GM19240 (cell line): ENCODE measurements at regions not wholly inside any gene's neighbourhood (a gene's known extent, or its start where the extent isn't known, plus 50 kb on each side); places are given as distances from the start of the nearest gene placed in this dataset.

ENCODE experiments used
- DNase-seq: peaks from one replicate; pipeline ENCODE4 v3.0.0; 2011; ENCODE audit warnings: low spot score; ENCODE audit not compliant: insufficient read length

DNA sequence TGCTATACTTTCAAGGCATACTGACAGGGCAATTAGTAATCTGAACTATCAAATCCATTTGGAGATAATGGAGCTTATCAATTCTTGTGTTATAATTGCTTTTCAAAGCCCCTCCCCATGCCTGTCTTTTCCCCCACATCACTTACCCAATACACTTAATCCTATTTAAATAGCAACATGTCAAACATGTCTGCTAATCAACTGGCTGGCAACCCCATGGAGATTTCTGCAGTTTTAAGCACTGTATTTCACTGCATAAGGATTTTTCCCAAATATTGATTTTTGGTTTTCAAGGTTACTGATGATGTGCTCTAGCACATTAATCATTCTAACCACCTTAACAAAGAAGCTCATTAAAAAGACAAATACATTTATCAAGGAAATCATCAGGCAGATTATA, 800.3 kb downstream of the PLA2G4A start:
- no peak for DNase-seq

DNA sequence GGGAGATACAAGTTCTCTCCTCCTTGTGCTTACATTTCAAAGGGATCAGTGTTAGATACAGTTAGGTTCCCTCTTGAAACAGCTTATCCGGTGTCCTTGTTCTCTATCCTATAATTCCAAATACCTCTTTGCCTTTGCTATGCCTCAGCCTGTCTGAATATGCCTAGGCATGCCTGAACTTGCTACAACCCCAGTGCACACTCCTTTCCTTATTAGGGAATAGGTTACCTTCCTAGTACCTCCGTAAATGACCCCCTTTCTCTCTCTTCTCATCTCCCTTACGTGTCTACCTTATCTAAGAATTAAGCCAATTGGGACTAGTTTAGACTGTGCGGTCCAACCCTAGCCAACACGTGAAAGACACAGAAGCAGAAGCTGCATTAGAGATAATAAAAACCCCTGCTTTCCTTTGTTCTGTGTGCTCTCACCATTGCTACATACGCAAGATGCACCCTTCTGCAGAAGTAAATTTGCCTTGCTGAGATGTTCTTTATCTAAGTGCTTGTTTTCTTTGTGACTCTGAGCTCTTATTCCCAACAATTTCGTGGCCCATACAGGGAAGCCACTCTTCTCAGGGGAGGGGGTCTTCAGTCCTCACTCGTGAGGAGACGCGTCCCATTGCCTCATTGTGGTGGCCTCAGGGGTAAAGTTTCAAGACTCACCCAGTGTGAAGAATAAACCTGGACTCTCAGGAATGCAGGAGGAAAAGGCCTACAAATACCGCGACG, 802.1 kb downstream of the PLA2G4A start:
- DNase-seq = no peak

DNA sequence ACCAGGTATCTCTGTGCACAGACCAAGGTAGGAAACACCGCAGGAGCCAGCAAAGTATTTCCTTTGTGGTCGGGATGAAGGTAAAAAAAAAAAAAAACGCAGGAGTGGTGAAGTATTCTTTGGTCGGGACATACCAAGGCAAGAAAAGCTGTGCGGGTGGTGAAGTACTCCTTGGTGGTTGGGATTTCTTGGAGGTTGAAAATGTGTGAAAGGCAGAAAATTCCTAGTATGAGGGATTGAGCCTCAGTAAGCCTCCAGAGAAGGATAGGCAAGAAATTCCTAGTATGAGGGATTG, 802.6 kb downstream of the PLA2G4A start:
- DNase-seq = no peak

DNA sequence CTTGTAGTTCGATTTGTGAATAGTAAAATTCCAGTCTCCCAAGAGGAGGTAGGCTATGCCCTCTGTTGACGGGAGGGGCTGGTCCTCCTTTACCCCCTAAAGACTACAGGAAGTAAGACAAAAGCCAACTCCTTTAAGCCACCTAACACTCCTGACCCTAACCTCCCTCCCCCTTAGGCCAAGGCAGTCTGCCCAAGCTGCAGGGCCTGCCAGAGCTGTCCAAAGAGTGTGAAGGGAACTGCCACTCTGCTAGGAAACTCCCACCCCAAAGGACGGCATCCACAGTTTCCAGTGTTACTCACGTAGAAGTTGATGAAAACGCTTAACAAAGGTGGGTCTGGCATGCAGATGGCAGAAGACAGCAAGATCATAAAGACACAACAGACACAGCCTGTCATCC, 803.2 kb downstream of the PLA2G4A start:
- DNase-seq = no peak

DNA sequence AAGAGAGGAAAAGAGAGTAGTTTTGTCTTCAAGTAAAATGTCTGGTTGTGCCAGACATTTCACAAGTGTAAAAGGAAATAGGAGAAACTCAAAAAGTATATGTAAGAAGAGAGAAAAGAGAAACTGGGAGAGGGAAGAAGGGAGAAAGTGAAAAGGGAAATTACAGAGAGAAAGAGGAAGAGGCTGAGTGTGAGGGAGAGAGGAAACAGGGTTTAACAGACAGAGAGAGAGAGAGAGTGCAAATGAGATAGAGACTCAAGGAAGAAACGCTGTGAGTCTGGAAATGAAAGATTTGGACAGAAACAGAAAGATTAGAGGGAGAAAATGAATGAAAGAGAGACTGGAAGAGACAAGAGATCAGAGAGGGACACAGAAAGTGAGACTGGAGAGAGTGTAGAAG, 806.2 kb downstream of the PLA2G4A start:
- no peak for DNase-seq

DNA sequence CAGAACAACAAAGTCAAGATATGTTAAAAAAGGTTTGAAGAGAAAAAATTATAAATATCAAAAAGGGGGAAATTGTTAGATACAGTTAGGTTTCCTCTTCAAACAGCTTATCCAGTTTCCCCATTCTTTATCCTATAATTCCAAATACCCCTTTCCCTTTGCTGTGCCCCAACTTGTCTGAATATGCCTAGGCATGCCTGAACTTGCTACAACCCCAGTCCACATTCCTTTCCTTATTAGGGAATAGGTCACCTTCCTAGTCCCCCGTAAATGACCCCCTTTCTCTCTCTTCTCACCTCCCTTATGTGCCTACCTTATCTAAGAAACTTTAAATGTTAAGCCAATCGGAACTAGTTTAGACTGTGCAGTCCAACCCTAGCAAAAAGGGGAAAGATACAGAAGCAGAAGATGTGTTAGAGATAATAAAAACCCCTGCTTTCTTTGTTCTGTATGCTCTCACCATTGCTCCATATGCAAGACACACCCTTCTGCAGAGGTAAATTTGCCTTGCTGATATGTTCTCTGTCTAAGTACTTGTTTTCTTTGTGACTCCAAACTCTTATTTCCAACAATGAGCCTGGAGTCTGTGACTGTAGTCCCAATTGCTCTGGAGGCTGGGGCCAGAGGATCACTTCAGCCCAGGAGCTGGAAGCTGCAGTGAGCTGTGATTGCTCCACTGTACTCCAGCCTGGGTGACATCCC, 810.1 kb downstream of the PLA2G4A start:
- DNase-seq = no peak

DNA sequence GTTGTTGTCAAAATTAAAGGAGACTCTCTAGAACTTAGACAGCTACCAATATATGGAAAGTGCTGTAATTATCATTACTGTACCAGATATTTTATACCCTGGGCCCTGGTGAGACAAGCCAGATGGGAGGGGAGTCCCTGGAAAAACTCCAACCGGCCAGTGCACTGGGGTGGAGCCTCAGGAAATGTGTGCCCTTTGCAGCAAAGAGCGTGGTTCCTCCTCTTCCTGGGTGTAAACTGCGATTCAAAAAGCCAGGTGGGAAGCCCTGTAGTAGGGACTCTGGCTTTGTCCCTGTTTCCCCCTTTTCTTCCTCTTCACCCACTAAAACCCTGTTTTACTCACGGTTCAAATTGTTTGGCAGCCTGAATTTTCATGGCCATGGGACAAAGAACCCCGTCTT, 812.3 kb downstream of the PLA2G4A start:
- DNase-seq = no peak

DNA sequence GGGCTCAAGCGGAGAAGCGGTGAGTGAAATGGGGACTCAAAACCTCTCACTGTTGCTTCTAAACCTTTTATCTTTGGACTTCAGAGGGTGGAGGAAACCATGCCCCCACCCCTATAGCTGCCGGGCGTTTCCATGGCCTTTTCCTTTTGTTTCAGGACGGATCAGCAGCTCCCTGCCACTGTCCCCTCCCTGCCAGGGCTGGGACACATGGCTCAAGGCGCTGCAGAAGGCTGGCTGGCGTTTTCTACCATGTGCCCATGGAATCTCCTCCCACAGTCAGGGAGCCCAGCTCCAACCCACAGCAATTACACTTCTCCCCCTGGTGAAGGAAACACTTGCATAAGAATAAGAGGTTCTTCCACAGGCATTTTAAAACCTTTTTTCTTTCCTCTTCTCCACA, 812.7 kb downstream of the PLA2G4A start:
- no peak for DNase-seq

DNA sequence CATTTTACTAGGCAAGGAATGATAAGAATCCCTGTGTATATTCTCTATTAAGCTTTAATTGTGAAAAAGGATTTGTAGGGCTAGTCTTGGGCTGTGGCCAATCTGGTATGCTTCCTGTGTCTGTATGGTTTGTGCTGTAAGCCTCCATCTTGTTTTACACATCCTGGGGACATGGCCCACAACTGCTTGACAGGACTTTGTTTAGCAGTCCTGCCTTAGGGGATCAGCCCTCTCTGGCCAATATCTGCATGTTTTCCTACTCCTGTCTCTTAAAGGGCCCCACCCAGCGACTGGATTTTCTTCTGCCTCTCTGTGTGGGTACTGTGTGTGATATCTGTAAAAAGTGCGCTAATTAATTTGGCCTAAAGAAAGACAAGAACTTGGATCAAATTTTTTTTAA, 813.2 kb downstream of the PLA2G4A start:
- DNase-seq = no peak

DNA sequence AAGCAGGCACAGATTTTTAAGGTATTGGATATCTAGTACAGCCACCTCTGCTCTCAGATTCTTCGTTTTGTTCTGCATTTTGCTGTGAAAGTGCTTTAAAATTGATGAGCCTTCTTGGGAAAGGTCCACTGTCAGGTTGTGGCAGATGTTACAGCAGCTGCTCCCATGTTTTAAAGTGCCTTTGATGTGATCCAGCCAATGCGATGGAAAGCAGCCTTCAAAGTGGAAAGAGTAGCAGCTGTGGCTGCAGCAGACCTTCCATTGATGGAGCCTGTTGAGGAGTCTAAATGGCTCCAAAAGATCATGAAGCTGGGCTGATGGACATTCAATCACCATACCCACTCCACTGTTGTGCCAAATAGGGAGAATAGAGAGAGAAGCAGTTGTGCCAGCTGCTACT, 816.9 kb downstream of the PLA2G4A start:
- no peak for DNase-seq

DNA sequence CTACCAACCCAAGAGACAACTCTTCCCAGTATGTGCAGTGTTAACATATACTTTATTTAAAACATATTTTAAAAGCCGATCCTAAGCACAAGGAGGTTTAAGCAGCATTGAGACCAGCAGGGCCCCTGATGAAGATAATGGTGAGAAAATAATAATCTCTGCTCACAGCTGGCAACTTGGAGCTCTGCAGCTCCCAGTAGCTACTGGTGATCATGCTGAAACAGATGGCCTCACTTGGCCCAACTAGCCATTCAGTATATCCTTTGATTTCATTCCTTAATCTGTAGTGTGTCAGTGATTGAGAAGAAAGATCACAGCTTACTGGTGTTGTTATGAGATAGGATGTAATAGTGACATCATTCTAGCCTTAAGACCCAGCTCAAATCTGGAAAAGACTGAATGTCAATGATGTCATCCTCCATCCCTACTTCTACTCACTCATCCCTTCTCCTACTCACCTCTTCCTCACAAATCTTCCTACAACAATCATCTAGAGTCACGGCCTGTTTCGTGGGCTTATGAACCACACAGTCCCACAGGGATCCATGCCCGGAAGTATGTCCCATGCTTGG, 817.9 kb downstream of the PLA2G4A start:
- DNase-seq = no peak

DNA sequence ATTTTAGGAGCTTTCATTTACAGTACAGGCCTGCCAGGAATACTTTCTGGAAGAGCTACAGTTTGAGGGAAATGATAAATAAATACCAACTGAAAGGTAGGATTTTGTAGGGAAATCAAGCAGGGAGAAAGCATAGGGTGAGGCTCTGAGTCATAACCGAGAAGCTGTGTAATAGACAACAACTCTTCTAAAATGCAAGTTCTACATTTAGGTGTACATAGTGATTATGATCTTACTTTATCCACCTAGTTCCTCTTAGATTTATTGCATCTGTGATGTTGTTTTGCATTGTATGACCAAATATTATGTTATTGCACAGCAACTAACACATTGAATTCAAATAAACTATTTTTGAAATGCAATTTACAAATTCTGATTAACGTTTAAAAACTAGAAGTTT, 819.3 kb downstream of the PLA2G4A start:
- DNase-seq = no peak

DNA sequence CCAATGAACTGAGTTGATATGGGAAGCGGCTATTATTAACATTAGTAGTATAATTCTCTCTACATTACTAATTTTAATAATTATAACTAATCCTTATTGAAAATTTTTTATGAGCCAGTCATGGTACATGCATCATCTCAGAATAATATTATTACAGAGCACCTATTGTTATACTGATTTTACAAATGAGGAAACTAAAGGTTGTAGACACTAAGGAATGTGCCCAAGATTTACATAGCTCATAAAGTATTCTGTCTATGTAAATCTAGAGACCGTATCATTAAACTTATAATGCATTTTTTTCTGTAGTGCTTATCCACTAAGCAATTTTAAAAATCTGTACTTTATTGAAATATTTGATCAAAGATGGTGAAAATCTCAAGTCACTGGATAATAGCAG, 825.9 kb downstream of the PLA2G4A start:
- no peak for DNase-seq

DNA sequence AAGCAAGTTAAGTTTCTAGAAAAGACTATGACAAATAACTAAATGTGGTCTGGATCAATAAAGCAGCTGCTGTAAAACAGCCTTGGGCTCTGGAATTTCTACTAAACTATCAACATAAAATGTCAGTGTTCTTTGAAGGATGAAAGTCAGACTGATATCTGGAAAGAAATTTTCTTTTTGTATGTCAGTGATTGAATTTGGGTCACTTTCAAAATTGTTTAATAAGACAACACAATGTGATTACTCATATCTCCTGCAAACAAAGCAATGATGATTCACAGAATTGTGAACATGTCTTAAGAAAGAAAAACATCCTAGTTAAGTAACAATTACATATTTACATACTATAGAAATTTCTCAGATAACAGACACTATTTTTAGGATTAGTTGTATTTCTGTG, 826.4 kb downstream of the PLA2G4A start:
- DNase-seq = no peak

DNA sequence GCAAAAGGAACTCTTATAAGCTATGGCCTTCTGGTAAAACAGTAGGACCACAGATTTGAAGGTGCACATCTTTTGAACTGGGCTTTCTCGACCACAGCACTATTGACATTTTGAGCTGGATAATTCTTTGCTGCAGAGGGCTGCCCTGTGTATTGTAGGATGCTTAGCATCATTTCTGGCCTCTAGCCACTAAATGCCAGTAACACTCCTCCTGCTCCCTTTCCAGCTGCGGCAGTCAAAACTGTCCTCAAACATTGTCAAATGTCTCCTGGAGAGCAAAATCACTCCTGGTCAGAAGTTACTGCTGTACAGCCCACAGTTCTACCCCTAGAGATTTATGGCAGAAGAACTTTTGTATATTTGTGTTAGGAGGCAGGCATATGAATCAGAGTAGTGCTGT, 836.7 kb downstream of the PLA2G4A start:
- DNase-seq = no peak

DNA sequence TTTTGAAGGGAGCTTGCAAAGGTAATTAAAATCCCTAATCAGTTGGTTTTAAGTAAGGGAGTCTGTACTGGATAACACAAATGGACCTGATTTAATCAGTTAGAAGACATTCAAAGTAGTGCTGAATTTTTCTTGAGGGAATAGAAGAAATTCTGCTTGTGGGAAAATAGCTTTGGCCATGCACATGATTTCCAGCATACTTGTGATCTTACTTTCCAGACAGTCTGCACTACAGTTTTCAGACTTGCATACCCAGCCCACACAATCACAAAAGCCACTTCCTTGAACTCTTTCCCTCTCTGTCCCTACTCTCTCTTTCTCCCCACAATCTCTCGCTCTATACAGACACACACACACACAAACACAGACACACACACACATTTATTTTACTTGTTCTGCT, 852.1 kb downstream of the PLA2G4A start:
- no peak for DNase-seq

DNA sequence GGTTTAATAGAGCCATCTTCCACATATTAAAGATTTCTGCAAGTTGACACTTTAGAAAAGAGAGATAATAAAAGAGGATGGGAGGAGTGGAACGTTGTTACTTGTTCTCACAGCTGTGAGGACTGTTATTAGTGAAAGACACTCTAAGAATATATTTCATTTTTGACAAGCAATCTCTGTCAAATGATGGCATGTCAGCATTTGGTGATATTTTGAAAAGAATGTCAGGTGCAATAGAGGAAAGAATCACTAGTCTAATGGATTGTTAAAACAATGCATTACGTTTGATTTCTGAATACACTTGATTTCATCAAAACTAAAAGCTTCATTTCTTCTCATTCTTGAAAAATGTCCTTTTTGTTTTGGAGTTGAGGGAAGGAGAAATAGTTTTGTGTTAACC, 853.4 kb downstream of the PLA2G4A start:
- no peak for DNase-seq

DNA sequence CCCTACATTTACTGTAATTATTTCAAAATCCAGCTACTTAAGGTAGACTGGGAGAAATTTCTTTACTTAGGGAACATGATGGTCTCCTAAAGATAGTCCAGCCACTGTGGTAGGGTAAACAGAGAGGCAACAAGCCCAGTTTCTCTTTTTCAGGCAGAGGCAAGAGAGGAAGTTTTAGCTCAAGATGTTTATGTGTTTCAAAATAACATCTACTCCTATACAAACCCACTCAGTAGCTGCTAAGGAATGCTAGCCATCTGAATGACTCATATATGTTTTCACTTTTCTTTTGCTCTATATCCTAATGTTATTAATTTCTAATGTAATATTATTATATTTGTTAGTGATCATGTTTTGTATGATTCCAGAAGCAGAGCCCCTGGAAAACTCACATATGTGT, 856.6 kb downstream of the PLA2G4A start:
- no peak for DNase-seq

DNA sequence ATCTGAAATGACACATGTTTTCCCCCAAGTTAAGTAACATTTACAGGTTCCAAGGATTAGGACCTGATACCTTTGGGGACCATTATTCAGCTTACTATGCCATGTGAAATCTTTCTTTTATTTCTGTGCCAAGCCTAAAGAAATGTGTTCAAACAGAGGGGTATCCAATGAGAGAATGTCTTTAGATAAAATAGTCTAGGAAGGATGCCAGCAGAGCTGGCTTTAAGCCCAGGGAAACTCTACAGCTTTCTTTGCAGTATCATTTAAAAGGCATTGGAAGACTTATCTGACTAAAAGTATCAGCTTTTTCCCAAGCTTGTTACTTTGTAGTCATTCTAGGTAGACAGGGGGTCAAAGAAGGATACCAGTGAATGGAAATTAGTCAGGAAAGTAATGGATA, 860.4 kb downstream of the PLA2G4A start:
- no peak for DNase-seq

DNA sequence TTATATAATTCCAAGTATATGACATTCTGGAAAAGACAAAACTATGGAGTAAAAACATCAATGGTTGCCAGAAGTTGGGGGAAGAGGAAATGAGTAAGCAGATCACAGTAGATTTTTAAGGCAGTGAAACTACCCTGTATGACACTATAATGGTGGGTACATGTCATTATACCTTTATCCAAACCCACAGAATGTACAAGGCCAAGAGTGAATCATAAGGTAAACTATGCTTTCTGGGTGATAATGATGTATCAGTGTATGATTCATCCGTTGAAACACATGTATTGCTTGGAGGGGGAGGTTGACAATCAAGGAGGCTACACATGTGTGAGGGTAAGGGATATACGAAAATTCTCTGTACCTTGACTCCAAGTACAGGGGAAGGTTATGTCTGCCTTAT, 862.7 kb downstream of the PLA2G4A start:
- no peak for DNase-seq

DNA sequence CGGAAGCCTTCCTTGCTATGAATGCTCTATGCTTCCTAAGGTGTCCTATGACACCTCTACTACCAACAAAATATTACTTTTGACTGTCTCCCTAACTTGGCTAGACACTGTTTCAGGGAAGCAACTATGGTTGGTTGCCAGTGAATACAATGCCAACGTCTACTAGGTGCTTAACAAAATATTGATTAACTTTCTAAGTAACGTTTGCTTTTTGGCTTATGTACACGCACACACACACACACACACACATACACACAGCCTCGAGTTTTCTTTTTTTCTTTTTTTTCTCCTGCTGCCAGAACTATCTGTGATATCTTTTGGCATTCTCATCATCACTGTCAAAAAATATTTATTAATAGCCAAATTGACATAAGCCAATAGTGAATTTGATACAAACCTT, 864.0 kb downstream of the PLA2G4A start:
- DNase-seq = no peak

DNA sequence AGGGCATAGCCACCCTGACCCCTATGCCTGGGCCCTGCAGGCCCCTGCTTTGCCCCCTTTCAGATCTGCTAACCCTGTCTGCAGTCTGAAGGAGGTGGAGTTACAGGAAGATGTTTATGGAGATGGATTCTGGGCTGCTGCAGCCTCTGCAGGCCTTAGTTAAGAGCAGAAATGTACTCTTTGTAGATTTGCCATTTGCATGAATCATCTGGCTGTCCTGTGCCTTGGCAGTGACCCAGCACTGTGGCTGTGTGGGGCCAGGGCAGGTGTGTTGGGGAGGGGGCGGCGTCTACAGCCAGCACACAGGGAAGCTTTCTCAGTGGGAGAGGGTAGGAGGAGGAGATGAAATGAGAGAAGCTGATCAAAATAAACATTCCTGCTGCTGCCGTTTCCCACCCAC, 867.3 kb downstream of the PLA2G4A start:
- DNase-seq = no peak
